WTC11 (cell line): ENCODE measurements at regions not wholly inside any gene's neighbourhood (a gene's known extent, or its start where the extent isn't known, plus 50 kb on each side); places are given as distances from the start of the nearest gene placed in this dataset.
A peak's percentile ranks its signal among the peaks of the same experiment; 100 is the strongest.

Source experiments
- ATAC-seq: fragments of 200-7000 bp; cut with Tn5 transposase; 2 replicates; pipeline ENCODE4 v1.10.0; 2021; ENCODE audit warnings: mild to moderate bottlenecking, moderate library complexity
- CTCF ChIA-PET: fragments of 300-600 bp; sonication (Branson Sonifier 250); formaldehyde crosslinking; loops from one replicate; lab custom pipeline; 2021; ENCODE audit warnings: antibody characterized with exemption; lab: Charles Lee
- POLR2A ChIA-PET: fragments of 350-600 bp; sonication (Branson Sonifier 250); formaldehyde crosslinking; loops from one replicate; lab custom pipeline; 2021; ENCODE audit warnings: antibody characterized with exemption; lab: Charles Lee
- DNase-seq: peaks from one replicate; pipeline ENCODE4 v3.0.0; 2021; ENCODE audit warnings: low spot score
- H3K27ac Mint-ChIP-seq: 2 replicates; pipeline ENCODE4 v1.8.0; 2021; ENCODE audit warnings: mixed read lengths
- H3K27me3 Mint-ChIP-seq: 2 replicates; pipeline ENCODE4 v1.8.0; 2021; ENCODE audit warnings: low read depth, mild to moderate bottlenecking, moderate library complexity, mixed read lengths
- H3K36me3 Mint-ChIP-seq: 2 replicates; pipeline ENCODE4 v1.8.0; 2021; ENCODE audit warnings: mixed read lengths
- H3K4me1 Mint-ChIP-seq: 2 replicates; pipeline ENCODE4 v1.8.0; 2022; ENCODE audit warnings: mixed read lengths
- H3K4me3 Mint-ChIP-seq: 2 replicates; pipeline ENCODE4 v1.8.0; 2021; ENCODE audit warnings: mild to moderate bottlenecking, moderate library complexity, mixed read lengths
- H3K9me3 Mint-ChIP-seq: 2 replicates; pipeline ENCODE4 v1.8.0; 2021; ENCODE audit warnings: mixed read lengths
- AR ChIP-seq: fragments of 250-450 bp; sonication (Bioruptor Pico); IDR thresholded peaks from 2 replicates; pipeline ENCODE4 v1.9.0; 2021; ENCODE audit warnings: mild to moderate bottlenecking
- ATF3 ChIP-seq: sonication (generic); formaldehyde crosslinking; conservative IDR thresholded peaks from 2 replicates; pipeline ENCODE4 v1.8.1; 2022; ENCODE audit warnings: mild to moderate bottlenecking, missing genetic modification reagents
- CBFB ChIP-seq: sonication (generic); formaldehyde crosslinking; IDR thresholded peaks from 2 replicates; pipeline ENCODE4 v1.8.1; 2022; ENCODE audit warnings: mild to moderate bottlenecking, low read depth, missing genetic modification reagents
- CTCF ChIP-seq: fragments of 200-600 bp; IDR thresholded peaks from 2 replicates; pipeline ENCODE4 v1.8.0; 2022; ENCODE audit warnings: antibody characterized with exemption
- E2F1 ChIP-seq: sonication (generic); formaldehyde crosslinking; IDR thresholded peaks from 2 replicates; pipeline ENCODE4 v1.8.0; 2022; ENCODE audit warnings: mild to moderate bottlenecking, missing genetic modification reagents
- ETV6 ChIP-seq: sonication (generic); formaldehyde crosslinking; IDR thresholded peaks from 2 replicates; pipeline ENCODE4 v1.8.1; 2022; ENCODE audit warnings: mild to moderate bottlenecking, missing genetic modification reagents
- NR2C2 ChIP-seq: sonication (generic); formaldehyde crosslinking; IDR thresholded peaks from 2 replicates; pipeline ENCODE4 v1.8.0; 2022; ENCODE audit warnings: mild to moderate bottlenecking, missing genetic modification reagents
- TEAD1 ChIP-seq: sonication (generic); formaldehyde crosslinking; IDR thresholded peaks from 2 replicates; pipeline ENCODE4 v1.8.0; 2022; ENCODE audit warnings: mild to moderate bottlenecking, missing genetic modification reagents
- USF1 ChIP-seq: sonication (generic); formaldehyde crosslinking; IDR thresholded peaks from 2 replicates; pipeline ENCODE4 v1.8.0; 2022; ENCODE audit warnings: mild to moderate bottlenecking, missing genetic modification reagents
- ZNF425 ChIP-seq: fragments of 250-450 bp; sonication (Bioruptor Pico); conservative IDR thresholded peaks from 2 replicates; pipeline ENCODE4 v1.9.0; 2021; ENCODE audit warnings: mild to moderate bottlenecking

- no peak overlapping the region for H3K4me3 Mint-ChIP-seq
- no peak for ATAC-seq
- no peaks in the 10 kb centered on the region for H3K27me3 Mint-ChIP-seq
Observed at GRCh38 chr4:103923551-103923950, 203.8 kb upstream of the TACR3 start.

GRCh38 chr4:103918214-103918613 is 198.4 kb upstream of the TACR3 start:
- CTCF ChIA-PET: no interaction called here
- no peak for DNase-seq
- no peaks in the 10 kb centered on the region for H3K27me3 Mint-ChIP-seq
- ATAC-seq: no peak
- peaks cover 4% of the 10 kb centered on the region for H3K9me3 Mint-ChIP-seq
- no peak for TF ChIP-seq AR (CRISPR knock-in tag)
- TF ChIP-seq ETV6: no peak
- no peak for TF ChIP-seq USF1 (CRISPR knock-in tag)
- TF ChIP-seq, all 79 proteins: peak for 0
- no peaks in the 10 kb centered on the region for H3K4me1 Mint-ChIP-seq
- H3K36me3 Mint-ChIP-seq: no peaks in the 10 kb centered on the region
- POLR2A ChIA-PET: no interaction called here
- H3K27ac Mint-ChIP-seq: no peak overlapping the region
- H3K4me3 Mint-ChIP-seq: no peak overlapping the region

More at GRCh38 chr4:103923551-103923950, 203.8 kb upstream of the TACR3 start:
- ChIA-PET POLR2A (no interaction called here), CTCF (no interaction called here)
- TF ChIP-seq E2F1: no peak
- TF ChIP-seq NR2C2 (CRISPR knock-in tag): no peak
- TF ChIP-seq CBFB (CRISPR knock-in tag): no peak
- TF ChIP-seq TEAD1 (CRISPR knock-in tag): no peak
- TF ChIP-seq ZNF425 (CRISPR knock-in tag): no peak
- no peak for DNase-seq
- Mint-ChIP-seq H3K36me3 (no peaks in the 10 kb centered on the region), H3K27ac (no peak overlapping the region), H3K4me1 (peaks cover 7% of the 10 kb centered on the region), H3K9me3 (peaks cover 6% of the 10 kb centered on the region)

GRCh38 chr4:103915224-103915869 is 195.6 kb upstream of the TACR3 start:
- TF ChIP-seq ATF3: no peak
- TF ChIP-seq CTCF: peak; percentile 38; the same call in 1 of the 2 replicates
- Mint-ChIP-seq H3K9me3 (peaks cover 4% of the 10 kb centered on the region), H3K4me1 (no peaks in the 10 kb centered on the region), H3K27me3 (no peaks in the 10 kb centered on the region), H3K36me3 (no peaks in the 10 kb centered on the region), H3K4me3 (no peak overlapping the region), H3K27ac (no peak overlapping the region)
- ATAC-seq (no peak), DNase-seq (no peak)
- ChIA-PET CTCF (interaction anchor here (0.6 to 1.5 kb wide), 4 partner anchors 25 to 134 kb away, joined by 3 to 4 read pairs (median 4); no protein-coding TSS in a partner anchor), POLR2A (no interaction called here)
